ENCODE measurements at regions not wholly inside any gene's neighbourhood (a gene's known extent, or its start where the extent isn't known, plus 50 kb on each side); places are given as distances from the start of the nearest gene placed in this dataset.

- BruUV-seq (replicated peaks) = no TSS peak
- Histone ChIP-seq H3K4me3 (ENCODE audit: low read depth, low read length) (no peak overlapping the region), H3K9me3 (no peaks in the 10 kb centered on the region), H3K27me3 (replicated peaks; ENCODE audit: control insufficient read depth, insufficient read depth, low read length) (no peaks in the 10 kb centered on the region), H3K4me1 (peaks cover 21% of the 10 kb centered on the region), H3K36me3 (ENCODE audit: control insufficient read depth, insufficient read depth, low read length) (no peaks in the 10 kb centered on the region)
- H3K36me3 Mint-ChIP-seq (ENCODE audit: insufficient read depth, unreplicated experiment) = peaks cover 6% of the 10 kb centered on the region
- H3K4me1 Mint-ChIP-seq (ENCODE audit: low read depth, unreplicated experiment) = peaks cover 15% of the 10 kb centered on the region
- POLR2A ChIA-PET = no interaction called here
- intact Hi-C loops (cut with micrococcal nuclease; ENCODE audit: unreplicated experiment) = no loop called here
- no peak overlapping the region for H3K4me3 Mint-ChIP-seq (ENCODE audit: unreplicated experiment)
- peak in 1 of 2 experiments; percentile 16 for DNase-seq
- H3K27me3 Mint-ChIP-seq (ENCODE audit: insufficient read depth, unreplicated experiment) = no peaks in the 10 kb centered on the region
- peak overlapping the region; percentile 39 for H3K27ac Mint-ChIP-seq (ENCODE audit: unreplicated experiment)
- CTCF ChIA-PET = no interaction called here
- no peaks in the 10 kb centered on the region for H3K9me3 Mint-ChIP-seq (ENCODE audit: unreplicated experiment)
- TF ChIP-seq CTCF (IDR thresholded peaks at IDR 0.05; ENCODE audit: insufficient read depth in 1 of 2, low read depth in 1 of 2, low read length in 1 of 2, severe bottlenecking in 1 of 2, unreplicated experiment in 1 of 2) = no peak
These were observed 66.3 kb downstream of the CLDN34 start for GRCh38 chrX:10033375-10034007.

GRCh38 chrX:10034740-10035260 is 67.6 kb downstream of the CLDN34 start:
- intact Hi-C loops (cut with micrococcal nuclease; ENCODE audit: unreplicated experiment) = no loop called here
- Histone ChIP-seq H3K36me3 (ENCODE audit: control insufficient read depth, insufficient read depth, low read length) (no peaks in the 10 kb centered on the region), H3K27me3 (replicated peaks; ENCODE audit: control insufficient read depth, insufficient read depth, low read length) (no peaks in the 10 kb centered on the region), H3K4me3 (ENCODE audit: low read depth, low read length) (no peak overlapping the region), H3K9me3 (no peaks in the 10 kb centered on the region), H3K4me1 (peaks cover 21% of the 10 kb centered on the region)
- Mint-ChIP-seq H3K27ac (ENCODE audit: unreplicated experiment) (no peak overlapping the region), H3K4me1 (ENCODE audit: low read depth, unreplicated experiment) (peaks cover 15% of the 10 kb centered on the region), H3K4me3 (ENCODE audit: unreplicated experiment) (no peak overlapping the region), H3K27me3 (ENCODE audit: insufficient read depth, unreplicated experiment) (no peaks in the 10 kb centered on the region), H3K36me3 (ENCODE audit: insufficient read depth, unreplicated experiment) (peaks cover 6% of the 10 kb centered on the region), H3K9me3 (ENCODE audit: unreplicated experiment) (no peaks in the 10 kb centered on the region)
- ChIA-PET CTCF (no interaction called here), POLR2A (no interaction called here)
- DNase-seq = no peak
- BruUV-seq (replicated peaks) = no TSS peak
- TF ChIP-seq CTCF (IDR thresholded peaks at IDR 0.05; ENCODE audit: insufficient read depth in 1 of 2, low read depth in 1 of 2, low read length in 1 of 2, severe bottlenecking in 1 of 2, unreplicated experiment in 1 of 2) = no peak

GRCh38 chrX:10038585-10038984 is 71.4 kb downstream of the CLDN34 start:
- Mint-ChIP-seq H3K4me3 (ENCODE audit: unreplicated experiment) (no peak overlapping the region), H3K27me3 (ENCODE audit: insufficient read depth, unreplicated experiment) (no peaks in the 10 kb centered on the region), H3K4me1 (ENCODE audit: low read depth, unreplicated experiment) (peaks cover 8% of the 10 kb centered on the region), H3K9me3 (ENCODE audit: unreplicated experiment) (no peaks in the 10 kb centered on the region), H3K27ac (ENCODE audit: unreplicated experiment) (no peak overlapping the region), H3K36me3 (ENCODE audit: insufficient read depth, unreplicated experiment) (no peaks in the 10 kb centered on the region)
- no peak for TF ChIP-seq CTCF (IDR thresholded peaks at IDR 0.05; ENCODE audit: insufficient read depth in 1 of 2, low read depth in 1 of 2, low read length in 1 of 2, severe bottlenecking in 1 of 2, unreplicated experiment in 1 of 2)
- Histone ChIP-seq H3K9me3 (no peaks in the 10 kb centered on the region), H3K4me3 (ENCODE audit: low read depth, low read length) (no peak overlapping the region), H3K27me3 (replicated peaks; ENCODE audit: control insufficient read depth, insufficient read depth, low read length) (no peaks in the 10 kb centered on the region), H3K36me3 (ENCODE audit: control insufficient read depth, insufficient read depth, low read length) (no peaks in the 10 kb centered on the region), H3K4me1 (peaks cover 4% of the 10 kb centered on the region; the same call in 1 of the 2 replicates)
- intact Hi-C loops (cut with micrococcal nuclease; ENCODE audit: unreplicated experiment) = no loop called here
- no TSS peak for BruUV-seq (replicated peaks)
- POLR2A ChIA-PET = no interaction called here
- DNase-seq = no peak
- CTCF ChIA-PET = no interaction called here

Data from Caco-2 (cell line).